Stimulated activated CD8-positive, alpha-beta memory T cell treated with anti-CD3 and anti-CD28 coated beads, Interleukin-4, amount 100 ng/mL, for 24 hours (primary cell): ENCODE measurements at regions not wholly inside any gene's neighbourhood (a gene's known extent, or its start where the extent isn't known, plus 50 kb on each side); places are given as distances from the start of the nearest gene placed in this dataset.

Source experiments
- DNase-seq: peaks from one replicate; pipeline ENCODE4 v3.0.0-alpha.2; 2020; ENCODE audit warnings: low read depth

DNA sequence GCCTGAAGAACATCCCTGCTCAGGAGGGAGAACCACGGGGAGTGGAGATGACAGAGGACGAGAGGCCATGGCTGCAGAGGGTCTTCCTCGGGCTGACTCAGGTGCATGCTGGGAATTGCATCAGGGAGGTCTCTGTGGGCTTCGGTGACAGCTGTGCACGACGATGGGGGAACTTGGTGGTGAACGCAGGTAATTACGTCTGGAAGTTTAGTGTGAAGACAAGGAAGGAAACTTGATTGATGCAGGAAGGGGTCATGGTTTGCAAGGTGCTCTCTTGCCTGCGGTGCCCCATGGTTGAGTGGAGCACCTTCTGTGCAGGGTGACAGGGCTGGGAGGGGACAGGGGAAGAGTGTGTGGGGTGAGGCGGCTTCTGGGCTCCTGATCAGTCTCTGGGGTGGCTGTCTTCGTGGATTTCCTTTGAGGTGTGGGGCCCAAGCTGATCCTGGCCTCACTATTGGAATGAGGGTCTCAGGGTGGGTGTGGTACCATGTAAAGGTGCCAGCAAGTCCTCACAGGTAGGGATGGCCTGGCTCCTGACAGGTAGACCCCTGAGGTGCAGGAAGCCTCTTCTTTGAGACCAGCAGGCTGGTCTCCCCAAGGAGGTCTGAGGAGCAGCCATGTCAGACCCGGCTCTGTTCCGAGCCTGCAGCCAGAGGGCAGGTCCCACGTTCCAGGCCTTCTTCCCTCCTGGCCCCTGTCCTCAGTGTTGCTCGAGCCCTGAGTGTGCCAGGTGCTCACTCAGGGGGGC, 1020.1 kb downstream of the TBC1D22A start:
- no peak for DNase-seq

DNA sequence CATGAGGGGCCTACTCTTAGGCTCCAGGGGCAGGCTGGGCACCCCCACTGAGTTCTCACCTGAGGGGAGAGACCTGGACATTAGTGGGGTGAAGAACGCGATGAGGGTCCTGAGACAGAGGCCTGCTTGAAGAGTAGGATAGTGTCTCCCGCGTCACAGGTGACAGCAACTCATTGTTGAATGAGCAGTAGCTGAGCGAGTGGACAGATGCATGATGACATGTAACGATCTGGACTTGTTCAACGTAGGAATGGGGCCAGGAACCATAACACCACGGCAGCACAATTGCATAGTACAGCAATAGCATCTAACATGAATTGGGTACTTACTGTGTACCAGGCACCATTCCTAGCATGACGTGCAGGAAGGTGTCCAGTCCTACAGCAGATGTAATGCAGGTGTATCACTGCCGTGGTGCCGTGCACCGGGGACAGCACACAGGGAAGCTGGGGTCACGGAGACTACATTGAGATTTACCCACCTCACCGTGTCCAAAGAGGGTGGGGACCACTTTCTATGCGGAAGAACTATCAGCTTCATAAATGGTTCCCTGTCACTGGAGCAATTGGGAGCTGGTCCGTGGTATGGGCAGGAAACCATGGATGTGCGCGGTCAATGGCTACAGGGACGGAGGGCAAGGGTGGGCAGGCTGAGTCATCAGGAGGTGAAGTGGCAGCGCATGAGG, 1019.1 kb downstream of the TBC1D22A start:
- DNase-seq: no peak

DNA sequence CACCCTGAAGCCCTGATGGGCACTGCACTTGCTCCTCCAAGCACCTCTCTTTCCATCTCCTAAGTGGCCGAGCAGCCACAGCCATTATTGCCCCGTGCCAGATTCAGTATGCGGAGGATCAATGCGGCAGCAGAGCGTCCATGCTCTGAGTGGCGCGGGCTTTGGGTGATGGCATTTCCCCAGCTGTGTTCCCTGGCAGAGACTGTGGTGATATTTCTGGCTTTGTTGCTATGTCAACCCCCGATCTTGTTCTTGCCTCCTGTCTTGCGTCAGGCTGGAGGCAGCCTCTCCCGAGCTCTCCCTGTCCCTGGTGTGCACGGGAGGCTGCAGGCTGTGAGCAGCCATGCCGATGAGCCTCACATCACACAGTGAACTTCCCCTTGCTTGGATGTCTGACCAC, 1018.6 kb downstream of the TBC1D22A start:
- DNase-seq: no peak

DNA sequence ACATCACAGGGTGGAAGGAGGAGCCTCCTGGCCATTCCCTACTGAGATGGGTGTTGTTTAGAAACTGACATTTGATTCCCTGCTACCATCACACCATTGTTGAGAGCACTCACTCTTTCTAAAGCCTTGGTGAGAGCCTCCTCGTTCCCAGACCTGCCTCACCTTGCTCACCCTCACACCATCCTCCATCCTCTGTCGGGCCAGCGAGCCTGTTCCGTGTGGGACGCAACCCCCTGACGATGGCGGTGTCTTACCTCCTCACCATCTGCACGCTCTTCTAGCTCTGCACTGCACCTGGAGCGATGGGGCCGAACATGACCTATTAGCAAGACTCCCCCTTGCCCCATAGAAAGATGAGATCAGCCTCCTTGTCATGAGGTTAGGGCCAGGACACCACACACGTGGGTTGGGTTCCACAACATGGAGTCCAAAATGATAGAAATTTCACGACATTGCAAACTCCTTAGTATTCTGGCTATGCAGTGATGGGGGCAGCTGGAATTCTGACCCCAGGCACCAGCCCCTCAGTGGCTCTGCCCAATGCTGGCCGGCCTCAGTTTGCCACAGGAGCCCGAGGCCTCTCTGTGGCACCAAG, 1017.9 kb downstream of the TBC1D22A start:
- DNase-seq: no peak

DNA sequence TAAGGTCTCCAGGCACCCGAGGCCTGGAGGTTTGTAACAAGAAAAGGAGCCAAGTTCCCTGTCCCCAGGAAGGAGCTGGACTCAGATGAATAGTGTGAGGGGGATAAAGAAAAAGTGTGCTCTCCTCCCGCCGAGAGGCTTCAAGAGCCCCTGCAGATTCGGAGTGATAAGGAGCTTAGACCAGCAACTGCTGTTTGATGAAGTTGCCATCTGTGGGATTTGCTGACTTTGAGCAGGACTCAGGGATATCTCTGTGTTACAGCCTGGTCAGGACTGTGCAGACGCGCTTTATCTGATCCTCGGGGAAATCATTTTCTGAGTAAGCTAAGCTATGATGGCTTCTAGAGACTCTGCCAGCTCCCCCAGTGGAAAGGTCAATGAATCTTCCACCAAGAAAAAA, 1017.0 kb downstream of the TBC1D22A start:
- DNase-seq: no peak

DNA sequence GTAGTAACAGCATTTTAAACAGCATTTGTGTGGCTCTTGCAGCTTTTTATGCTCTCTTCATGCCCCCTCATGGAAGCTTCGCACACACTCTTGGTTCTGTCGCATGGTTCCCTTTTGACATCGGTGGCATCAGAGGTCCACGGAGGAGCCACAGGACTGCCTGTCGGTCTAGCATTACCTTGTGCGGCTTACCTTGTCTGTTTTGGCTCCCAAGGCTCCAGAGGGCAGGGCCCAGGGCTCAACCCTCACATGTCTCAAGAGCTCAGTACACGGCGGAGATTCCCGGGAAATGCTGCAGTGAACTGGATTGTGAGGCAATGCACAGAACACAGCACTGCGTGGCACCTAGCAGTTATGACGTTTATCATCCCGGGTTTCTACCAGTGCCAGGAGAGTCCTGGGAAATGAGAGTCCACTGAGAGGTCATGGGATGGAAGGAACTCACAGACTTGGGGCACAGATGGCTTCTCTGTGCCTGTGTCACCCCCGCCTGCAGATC, 1015.8 kb downstream of the TBC1D22A start:
- DNase-seq: no peak

DNA sequence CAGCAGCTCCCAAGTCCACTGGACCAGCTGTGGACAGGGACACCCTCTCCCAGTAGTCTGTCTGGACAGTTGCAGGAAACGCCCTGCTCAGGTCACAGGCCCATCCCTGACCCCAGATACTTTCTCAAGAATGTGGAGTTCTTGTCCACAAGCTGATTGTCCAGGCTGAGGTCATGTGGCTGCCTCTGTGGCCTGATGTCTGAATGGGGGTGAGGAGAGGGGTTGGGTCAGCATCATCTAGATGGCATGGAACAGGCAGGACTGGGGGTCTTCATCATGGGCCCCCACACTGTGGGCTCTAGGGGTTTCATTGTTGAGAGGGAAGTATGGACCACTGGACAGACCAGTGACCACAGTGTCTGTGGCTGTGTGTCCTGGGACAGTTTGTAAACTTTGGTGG, 1015.0 kb downstream of the TBC1D22A start:
- DNase-seq: no peak

DNA sequence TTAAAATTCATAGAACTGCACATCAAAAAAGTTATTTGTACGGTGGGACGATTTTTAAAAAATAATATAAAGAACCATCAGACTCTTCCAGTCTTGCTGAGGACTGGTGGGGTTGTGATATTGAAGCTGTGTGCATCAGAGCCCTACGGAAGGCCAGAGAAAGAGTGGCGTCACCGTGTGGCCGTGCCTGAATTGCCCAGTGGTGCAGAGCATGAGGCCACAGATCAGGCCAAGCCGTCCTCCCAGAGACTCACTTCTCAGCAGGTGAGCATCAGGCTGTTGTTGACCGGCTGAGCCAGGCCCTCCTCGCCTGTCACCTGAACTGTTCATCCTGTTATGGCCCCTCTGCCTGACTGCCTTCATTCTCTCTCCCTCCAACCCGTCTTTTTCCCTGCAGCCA, 1013.9 kb downstream of the TBC1D22A start:
- no peak for DNase-seq

DNA sequence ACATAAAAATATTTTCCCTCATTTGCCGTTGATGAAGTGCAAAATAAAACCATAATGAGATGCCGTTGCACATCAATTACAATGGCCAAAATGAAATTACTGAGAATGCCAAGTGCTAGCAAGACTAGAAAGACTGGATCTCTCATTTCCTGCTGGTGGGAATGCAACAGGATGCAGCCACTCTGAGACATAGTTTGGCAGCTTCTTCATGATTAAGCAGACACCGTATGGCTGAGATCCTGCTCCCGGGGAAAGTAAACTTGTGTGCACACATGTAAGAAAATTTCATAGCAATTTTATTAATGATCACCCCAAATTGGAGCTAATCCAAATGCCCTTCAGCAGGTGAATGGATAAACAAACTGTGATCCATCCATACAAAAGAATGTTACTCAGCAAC, 1013.2 kb downstream of the TBC1D22A start:
- DNase-seq: no peak

DNA sequence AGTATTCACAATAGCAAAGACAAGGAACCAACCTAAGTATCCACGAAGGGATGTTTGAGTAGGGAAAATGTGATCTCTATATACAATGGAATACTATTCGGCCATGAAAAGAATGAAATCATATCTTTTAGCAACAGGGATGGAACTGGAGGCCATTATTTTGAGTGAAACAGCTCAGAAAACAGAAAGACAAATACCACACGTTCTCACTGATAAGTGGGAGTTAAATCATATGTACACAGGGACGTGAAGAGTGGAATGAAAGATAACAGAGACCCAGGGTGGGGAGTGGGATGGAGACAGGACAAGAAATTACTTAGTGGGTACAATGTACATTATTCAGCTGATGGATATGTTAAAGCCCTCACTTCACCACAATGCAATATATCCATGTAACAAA, 1012.7 kb downstream of the TBC1D22A start:
- DNase-seq: no peak

DNA sequence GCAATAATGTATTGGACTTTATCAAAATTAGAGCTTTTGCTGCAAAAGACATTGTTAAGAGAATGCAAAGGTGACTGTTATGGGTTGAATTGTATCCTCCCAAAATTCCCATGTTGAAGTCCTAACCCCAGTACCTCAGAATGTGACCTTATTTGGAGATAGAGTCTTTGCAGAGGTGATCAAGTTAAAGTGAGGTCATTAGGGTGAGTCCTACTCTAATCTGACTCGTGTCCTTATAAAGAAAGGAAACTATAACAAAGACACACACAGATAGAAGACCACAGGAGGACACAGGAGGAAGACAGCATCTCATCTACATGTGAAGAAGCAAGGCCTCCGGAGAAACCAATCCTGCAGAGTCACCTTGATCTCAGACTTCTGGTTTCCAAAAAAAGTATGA, 1011.2 kb downstream of the TBC1D22A start:
- no peak for DNase-seq

DNA sequence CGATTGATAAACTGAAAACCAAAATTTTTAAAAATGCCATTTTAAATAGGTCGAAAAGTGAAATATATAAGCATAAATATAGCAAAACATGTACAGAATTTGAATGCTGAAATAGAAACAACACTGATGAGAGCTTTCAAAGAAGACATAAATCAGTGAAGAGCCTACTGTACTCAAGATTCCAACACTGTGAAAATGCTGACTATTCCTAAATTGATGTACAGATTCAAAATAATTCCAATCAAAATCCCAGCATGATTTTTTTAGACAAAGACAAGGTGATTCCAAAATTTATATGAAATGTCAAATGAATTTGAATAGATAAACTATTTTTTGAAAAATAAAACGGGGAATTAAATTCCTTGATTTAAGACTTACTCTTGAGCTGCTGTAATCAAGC, 1010.4 kb downstream of the TBC1D22A start:
- DNase-seq: no peak

DNA sequence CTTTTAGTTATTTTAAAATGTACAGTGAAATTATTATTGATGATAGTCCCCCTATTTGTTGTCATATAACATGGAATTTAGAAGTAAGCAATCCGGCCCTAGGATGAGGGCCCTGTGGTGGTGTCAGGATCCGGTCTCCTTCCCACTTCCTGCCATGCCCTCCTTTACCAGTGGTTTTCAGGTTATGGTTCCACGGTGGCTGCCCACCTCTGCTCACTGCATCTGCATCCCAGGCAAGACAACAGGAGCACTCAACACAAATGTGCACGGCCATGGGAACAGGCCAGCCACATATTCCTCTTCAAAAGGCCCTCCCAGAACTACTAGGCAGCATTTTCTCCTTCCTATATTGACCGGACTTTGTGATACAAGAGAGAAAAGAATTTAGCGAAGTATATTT, 1007.2 kb downstream of the TBC1D22A start:
- no peak for DNase-seq

DNA sequence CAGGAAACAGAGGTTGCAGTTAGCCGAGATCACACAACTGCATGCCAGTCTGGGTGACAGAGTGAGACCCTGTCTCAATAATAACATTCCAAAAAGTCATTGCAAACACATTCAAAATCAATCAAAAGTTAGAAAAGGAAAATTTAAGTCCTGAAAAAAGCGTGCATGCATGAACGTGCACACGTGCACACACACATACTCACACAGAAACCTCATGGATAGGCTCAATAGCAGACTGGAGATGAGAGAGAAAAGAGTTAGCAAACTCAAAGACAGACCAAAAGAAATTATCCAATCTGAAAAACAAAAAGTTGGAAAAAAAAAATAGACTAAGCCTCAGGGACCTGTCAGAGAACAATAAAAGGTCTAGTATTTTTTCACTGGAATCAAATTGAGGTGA, 1005.6 kb downstream of the TBC1D22A start:
- DNase-seq: no peak

DNA sequence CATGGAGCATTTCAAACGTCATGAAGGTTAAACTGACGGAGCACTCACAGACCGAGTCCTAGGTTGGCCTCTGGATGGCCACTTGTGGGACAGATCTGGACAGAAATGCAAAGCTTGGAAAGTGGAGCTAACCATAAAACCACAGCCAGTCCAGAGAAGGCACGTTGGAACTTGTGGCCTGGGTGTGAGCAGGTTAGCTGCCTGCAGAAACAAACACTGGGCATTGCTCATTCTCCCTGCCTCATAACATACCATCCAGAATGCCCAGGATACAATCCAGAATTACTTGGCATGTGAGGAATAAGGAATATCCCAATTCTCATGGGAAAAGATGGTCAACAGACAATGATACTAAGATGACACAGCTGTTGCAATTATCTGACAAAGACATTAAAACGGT, 1005.0 kb downstream of the TBC1D22A start:
- no peak for DNase-seq

DNA sequence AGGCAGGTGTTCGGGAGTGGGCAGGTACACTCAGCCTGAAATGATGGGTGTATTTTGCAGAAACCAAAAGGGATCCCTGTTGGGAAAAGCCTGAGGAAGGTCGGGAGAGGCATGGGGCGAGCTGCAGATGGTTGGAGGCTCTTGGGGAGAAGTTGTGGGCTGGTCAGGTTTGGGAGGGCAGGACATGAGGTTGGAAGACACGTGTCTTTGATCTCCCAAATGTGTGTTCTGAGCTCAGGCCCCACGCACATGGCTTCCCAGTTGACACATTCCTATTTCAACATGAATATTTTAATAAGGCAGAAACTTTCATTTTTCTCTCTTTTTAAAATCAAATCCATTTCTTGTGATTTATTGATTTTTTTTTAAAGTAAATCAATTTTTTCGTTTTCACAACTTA, 1003.3 kb downstream of the TBC1D22A start:
- no peak for DNase-seq

DNA sequence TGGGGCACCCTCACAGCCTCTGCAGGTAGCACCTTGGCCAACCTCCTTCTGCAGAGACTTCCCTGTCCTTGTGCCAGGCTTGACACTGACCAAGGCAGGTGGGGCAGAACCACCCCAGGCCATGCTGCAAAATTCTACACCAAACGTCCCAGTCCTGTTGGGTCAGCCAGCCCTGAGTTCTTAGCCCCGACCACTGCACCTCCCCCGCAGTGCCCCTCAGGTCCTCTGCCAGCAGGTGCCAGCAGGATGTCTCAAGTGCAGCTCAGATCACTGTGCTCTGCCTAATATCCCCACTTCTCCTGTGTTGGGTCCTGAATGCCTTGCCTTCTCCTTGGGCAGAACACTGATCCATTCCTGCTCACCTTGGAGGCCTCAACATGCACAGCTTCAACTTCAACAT, 999.7 kb downstream of the TBC1D22A start:
- no peak for DNase-seq

DNA sequence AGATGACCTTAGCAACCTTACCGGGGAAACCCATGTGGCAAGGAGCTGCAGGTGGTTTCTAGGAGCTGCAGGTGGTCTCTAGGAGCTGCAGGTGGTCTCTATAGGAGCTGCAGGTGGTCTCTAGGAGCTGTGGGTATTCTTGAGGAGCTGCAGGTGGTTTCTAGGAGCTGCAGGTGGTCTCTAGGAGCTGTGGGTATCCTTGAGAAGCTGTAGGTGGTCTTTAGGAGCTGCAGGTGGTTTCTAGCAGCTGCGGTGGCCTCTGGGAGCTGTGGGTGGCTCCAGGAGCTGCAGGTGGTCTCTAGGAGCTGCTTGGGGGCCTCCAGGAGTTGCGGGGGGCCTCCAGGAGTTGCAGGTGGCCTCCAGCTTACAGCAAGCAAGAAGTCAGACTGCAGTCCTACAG, 997.5 kb downstream of the TBC1D22A start:
- no peak for DNase-seq

DNA sequence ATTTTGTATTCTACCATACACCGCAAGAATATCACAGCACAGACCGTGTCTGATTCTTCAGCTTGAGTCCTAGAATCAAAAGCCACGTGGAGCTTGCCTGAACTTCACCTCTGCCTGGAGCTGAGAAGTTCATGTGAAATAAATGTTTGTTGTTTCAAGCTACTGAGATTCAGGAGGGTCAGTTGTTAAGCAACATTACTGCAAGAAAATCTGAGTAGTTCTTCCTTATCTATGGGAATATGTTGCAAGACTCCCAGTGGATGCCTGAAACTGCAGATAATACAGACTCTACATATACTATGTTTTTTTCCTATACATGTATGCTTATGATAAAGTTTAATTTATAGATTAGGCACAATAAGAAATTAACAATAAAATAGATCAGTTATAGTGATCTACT, 995.3 kb downstream of the TBC1D22A start:
- DNase-seq: no peak

DNA sequence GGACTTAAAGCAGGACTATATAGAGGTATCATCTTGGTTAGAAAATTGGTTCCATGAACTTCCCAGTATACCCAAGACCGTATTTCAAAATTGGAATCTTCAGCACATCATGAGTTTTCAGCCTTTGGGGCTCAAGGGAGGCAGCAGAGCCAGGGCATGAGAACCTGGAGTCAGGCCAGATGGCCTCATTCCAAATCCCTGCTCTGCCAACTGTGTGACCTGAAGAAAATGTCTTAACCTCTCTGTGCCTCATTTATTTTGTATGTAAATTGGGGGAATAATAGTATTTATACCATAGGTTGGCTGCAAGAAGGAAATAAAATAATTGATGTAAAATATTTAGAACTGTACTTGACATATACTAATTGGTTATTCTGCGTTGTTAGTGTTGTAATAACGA, 987.6 kb downstream of the TBC1D22A start:
- DNase-seq: no peak

DNA sequence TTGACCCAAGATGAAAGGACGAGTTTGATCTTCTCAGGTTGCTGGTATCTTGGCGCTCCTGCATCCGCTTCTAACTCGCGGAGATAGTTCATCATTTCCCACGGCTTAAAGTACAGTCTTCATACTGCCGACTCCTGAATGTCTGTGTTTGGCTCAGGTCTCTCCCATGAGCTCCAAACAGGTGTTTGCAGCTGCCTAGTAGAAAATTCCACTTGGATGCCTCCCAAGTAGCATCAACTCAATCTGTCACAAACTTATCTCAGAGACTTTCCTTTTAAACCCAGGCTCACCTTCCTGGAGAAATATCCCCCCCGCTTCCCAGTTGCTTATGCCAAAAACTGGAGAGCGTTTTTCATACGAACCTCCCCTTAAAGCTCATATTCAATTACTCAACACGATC, 986.5 kb downstream of the TBC1D22A start:
- DNase-seq: no peak

DNA sequence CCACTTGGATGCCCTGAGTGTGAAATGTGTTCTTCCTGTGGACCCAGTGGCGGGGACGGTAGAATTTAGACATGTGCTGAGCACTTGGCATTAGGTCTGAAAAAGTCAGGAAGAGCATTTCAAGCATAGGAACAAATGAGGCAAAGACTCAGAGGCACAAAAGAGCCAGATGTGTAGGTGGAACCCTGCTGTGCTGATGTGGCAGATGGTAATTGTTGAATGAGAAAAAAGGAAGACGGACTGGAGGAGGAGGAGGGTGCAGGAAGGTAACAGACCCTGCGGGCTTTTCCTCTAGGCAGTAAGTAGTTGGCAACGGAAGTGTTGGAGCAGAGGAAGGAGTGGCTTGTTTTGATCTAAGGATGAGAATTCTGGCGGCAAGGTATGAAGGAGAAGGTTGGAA, 985.8 kb downstream of the TBC1D22A start:
- no peak for DNase-seq

DNA sequence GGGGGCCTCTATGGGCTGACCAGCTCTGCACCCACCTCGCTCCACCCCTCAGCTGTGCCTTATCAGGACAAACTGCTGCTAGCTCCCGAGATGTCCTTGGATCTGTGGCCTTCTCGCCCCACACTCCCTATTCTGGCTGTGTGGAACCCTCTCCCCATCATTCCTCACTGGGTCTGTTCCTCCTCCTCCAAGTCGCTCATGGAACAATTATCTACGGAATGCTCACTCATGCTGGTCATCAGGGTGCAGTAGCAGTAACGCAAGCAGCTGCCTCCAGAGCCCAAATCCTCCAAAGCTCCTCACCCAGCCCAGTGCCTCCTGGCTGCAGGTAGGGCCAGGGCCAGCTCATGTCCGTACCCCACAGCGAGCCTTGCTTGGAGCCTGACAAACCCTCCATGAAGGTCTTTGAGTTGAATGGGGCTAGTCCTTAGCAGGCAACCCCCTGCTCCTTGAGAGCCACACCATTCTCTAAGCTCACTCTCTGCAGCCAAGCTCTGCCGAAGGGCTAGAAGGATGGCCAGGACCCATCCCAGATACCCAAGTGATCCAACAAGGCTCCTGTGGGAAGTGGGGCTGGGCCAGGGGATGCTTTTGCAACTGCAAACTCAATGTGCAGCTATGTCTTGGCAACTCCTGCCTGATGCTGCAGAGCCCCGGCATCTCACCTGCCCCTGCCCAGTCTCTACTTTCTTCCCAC, 977.8 kb downstream of the TBC1D22A start:
- DNase-seq: no peak
